Panc1 (cell line): ENCODE measurements at regions not wholly inside any gene's neighbourhood (a gene's known extent, or its start where the extent isn't known, plus 50 kb on each side); places are given as distances from the start of the nearest gene placed in this dataset.

Experiments
- ATAC-seq: fragments of 200-7000 bp; cut with Tn5 transposase; 2 replicates; pipeline ENCODE4 v1.9.1; 2020; ENCODE audit warnings: mild to moderate bottlenecking, moderate library complexity
- BruUV-seq: library from RNA; stranded (reverse); fragments of 400-500 nt; replicated peaks from 2 replicates; lab custom pipeline; 2021; lab: Mats Ljungman, UMichigan
- CTCF ChIA-PET: fragments of 300-600 bp; sonication (Branson Sonifier 250); formaldehyde crosslinking; loops from one replicate; lab custom pipeline; 2022; ENCODE audit warnings: antibody characterized with exemption; lab: Charles Lee
- POLR2A ChIA-PET: fragments of 300-600 bp; sonication (Branson Sonifier 250); formaldehyde crosslinking; loops from one replicate; lab custom pipeline; 2022; ENCODE audit warnings: antibody characterized with exemption; lab: Charles Lee
- DNase-seq: peaks from one replicate; pipeline ENCODE4 v3.0.0-alpha.2; 2010; ENCODE audit warnings: low read depth, low spot score
- H3K27ac ChIP-seq: 2 replicates; pipeline ENCODE4 v1.5.1; 2011; ENCODE audit warnings: mild to moderate bottlenecking, low read length, inconsistent platforms
- H3K27me3 ChIP-seq: fragments of 200-500 bp; sonication (Bioruptor generic); 2 replicates; pipeline ENCODE4 v1.6.0; 2014; ENCODE audit warnings: low read length, inconsistent platforms; ENCODE audit not compliant: control insufficient read depth, insufficient read depth
- H3K36me3 ChIP-seq: fragments of 200-500 bp; sonication (Bioruptor generic); 2 replicates; pipeline ENCODE4 v1.5.1; 2014; ENCODE audit warnings: inconsistent platforms, mild to moderate bottlenecking, low read length, moderate library complexity; ENCODE audit not compliant: control insufficient read depth, insufficient read depth
- H3K4me1 ChIP-seq: 2 replicates; pipeline ENCODE4 v1.5.1; 2011; ENCODE audit warnings: inconsistent platforms, mild to moderate bottlenecking, low read length, moderate library complexity; ENCODE audit not compliant: control insufficient read depth, insufficient read depth
- H3K4me3 ChIP-seq, 2 experiments: 2 replicates each; pipeline ENCODE4 v1.5.1; 2011 to 2012; ENCODE audit warnings: low read depth in 2 of 2, low read length in 2 of 2, mild to moderate bottlenecking in 2 of 2, inconsistent platforms in 1 of 2, moderate library complexity in 1 of 2
- H3K9me3 ChIP-seq: fragments of 200-500 bp; sonication (Bioruptor generic); 2 replicates; pipeline ENCODE4 v1.5.1; 2014; ENCODE audit warnings: low read depth, mild to moderate bottlenecking, inconsistent platforms, low read length, moderate library complexity; ENCODE audit not compliant: control insufficient read depth, insufficient read depth
- CTCF ChIP-seq: fragments of 450-650 bp; IDR thresholded peaks from 2 replicates; pipeline ENCODE4 v1.5.1; 2017; ENCODE audit warnings: mild to moderate bottlenecking
- POLR2AphosphoS5 ChIP-seq: IDR thresholded peaks from 2 replicates; pipeline ENCODE4 v1.6.1; 2012; ENCODE audit warnings: mild to moderate bottlenecking, low read depth, low read length, moderate library complexity
- REST ChIP-seq, 2 experiments: IDR thresholded peaks; 2 replicates each; pipeline ENCODE4 v1.6.1; 2011 to 2012; ENCODE audit warnings: low read depth in 2 of 2, control low read depth in 1 of 2, low read length in 1 of 2, mild to moderate bottlenecking in 1 of 2, moderate library complexity in 1 of 2; ENCODE audit not compliant: insufficient read depth in 1 of 2
- SIN3A ChIP-seq: IDR thresholded peaks from 2 replicates; pipeline ENCODE4 v1.6.1; 2012; ENCODE audit warnings: low read depth, mild to moderate bottlenecking, low read length, moderate library complexity, borderline replicate concordance; ENCODE audit not compliant: insufficient read depth
- TCF7L2 ChIP-seq: IDR thresholded peaks from 2 replicates; pipeline ENCODE4 v1.6.1; 2011; ENCODE audit warnings: mild to moderate bottlenecking, low read depth, low read length, inconsistent platforms
- in situ Hi-C: cut with HindIII; loops from 2 replicates; pipeline ENCODE4 v1.10.0; 2016; ENCODE audit warnings: low sequenced_read_pairs, low pct_unique_long_range_greater_than_20kb
- intact Hi-C: fragments of 100-400 bp; cut with micrococcal nuclease; formaldehyde crosslinking; loops from one replicate; pipeline ENCODE4 v1.10.0; 2022; ENCODE audit not compliant: unreplicated experiment

- ATAC-seq, result no peak
- no TSS peak for BruUV-seq
- CTCF ChIA-PET, result no interaction called here
Observed at GRCh38 chrX:7242613-7243012, 94.7 kb upstream of the PUDP start.

GRCh38 chrX:7240929-7241328 lies 93.0 kb upstream of the PUDP start:
- no peak overlapping the region for H3K4me3 ChIP-seq
- intact Hi-C loops (no loop called here), in situ Hi-C loops (no loop called here)
- no peaks in the 10 kb centered on the region for H3K27me3 ChIP-seq
- no TSS peak for BruUV-seq
- ChIA-PET CTCF (no interaction called here), POLR2A (no interaction called here)
- no peaks in the 10 kb centered on the region for H3K9me3 ChIP-seq
- TF ChIP-seq SIN3A, result no peak
- no peak for TF ChIP-seq REST (IDR thresholded peaks at IDR 0.05; ENCODE audit: insufficient read depth in 1 of 2, low read depth in 2 of 2, low read length in 1 of 2)
- no peak for TF ChIP-seq TCF7L2
- no peak for TF ChIP-seq POLR2AphosphoS5
- no peak for TF ChIP-seq CTCF
- ATAC-seq (no peak), DNase-seq (no peak)
- no peaks in the 10 kb centered on the region for H3K4me1 ChIP-seq
- no peaks in the 10 kb centered on the region for H3K36me3 ChIP-seq
- no peak overlapping the region for H3K27ac ChIP-seq

More at GRCh38 chrX:7242613-7243012, 94.7 kb upstream of the PUDP start:
- TF ChIP-seq TCF7L2 (no peak), REST (IDR thresholded peaks at IDR 0.05; ENCODE audit: insufficient read depth in 1 of 2, low read depth in 2 of 2, low read length in 1 of 2) (no peak), SIN3A (no peak), CTCF (no peak), POLR2AphosphoS5 (no peak)
- Histone ChIP-seq H3K9me3 (no peaks in the 10 kb centered on the region), H3K27me3 (no peaks in the 10 kb centered on the region), H3K4me1 (no peaks in the 10 kb centered on the region), H3K4me3 (no peak overlapping the region), H3K27ac (no peak overlapping the region), H3K36me3 (no peaks in the 10 kb centered on the region)
- POLR2A ChIA-PET, result no interaction called here
- no peak for DNase-seq
- in situ Hi-C loops, result no loop called here
- intact Hi-C loops, result no loop called here
